ENCODE measurements at regions not wholly inside any gene's neighbourhood (a gene's known extent, or its start where the extent isn't known, plus 50 kb on each side); places are given as distances from the start of the nearest gene placed in this dataset.

- no peaks in the 10 kb centered on the region for H3K36me3 ChIP-seq (replicated peaks in 1 of 2; ENCODE audit: control insufficient read depth in 1 of 2, insufficient read depth in 2 of 2, low read length in 2 of 2)
- H3K9me3 ChIP-seq (ENCODE audit: low read length), result no peaks in the 10 kb centered on the region
- no peak overlapping the region for H3K4me3 ChIP-seq (replicated peaks in 1 of 3; ENCODE audit: insufficient read depth in 1 of 3, low read depth in 2 of 3, low read length in 3 of 3)
- in situ Hi-C loops (cut with HindIII; ENCODE audit: extremely low pct_ligation_motif_present, low pct_unique_long_range_greater_than_20kb), result no loop called here
- ChIA-PET POLR2A (no interaction called here), CTCF (ENCODE audit: low intra/inter-chr PET ratio, low total read pairs) (interaction anchor here (1.2 to 2.1 kb wide), 2 partner anchors 25 to 36 kb away, joined by 3 to 14 read pairs; no protein-coding TSS in a partner anchor)
- WGBS (ENCODE audit: low lambda C conversion rate), result 5% methylated on average over 6 of the region's 6 CpGs
- FAIRE-seq (no peak), ATAC-seq (peak; percentile 77), DNase-seq (ENCODE audit: low spot score) (peak; percentile 39)
- H3K27me3 ChIP-seq (ENCODE audit: control insufficient read depth in 1 of 2, insufficient read depth in 2 of 2, low read length in 2 of 2), result peaks cover 0 to 6% of the 10 kb centered on the region in 2 experiments; a peak in 2 of 5 replicates
- H3K79me2 ChIP-seq (ENCODE audit: insufficient read depth, low read length), result no peaks in the 10 kb centered on the region
- no peak overlapping the region for H3K27ac ChIP-seq (ENCODE audit: extremely low read length, insufficient read depth, low read length)
- H3K4me1 ChIP-seq (ENCODE audit: insufficient read depth, low read length), result no peaks in the 10 kb centered on the region
- no TSS peak for BruUV-seq (replicated peaks)
- TF ChIP-seq NR2F6 (IDR thresholded peaks at IDR 0.05), result no peak
- TF ChIP-seq NR2F6 (CRISPR knock-in tag; IDR thresholded peaks at IDR 0.05), result no peak
- no peak for TF ChIP-seq CHD4 (IDR thresholded peaks at IDR 0.05; ENCODE audit: borderline replicate concordance, low read length)
- no peak for TF ChIP-seq ZNF230 (CRISPR knock-in tag; IDR thresholded peaks at IDR 0.05)
- no peak for TF ChIP-seq ZNF557 (CRISPR knock-in tag; IDR thresholded peaks at IDR 0.05)
- TF ChIP-seq STAG1 (CRISPR knock-in tag; IDR thresholded peaks at IDR 0.05), result peak; percentile 26; the same call in 1 of the 2 replicates
- no peak for TF ChIP-seq SNAPC5 (CRISPR knock-in tag; IDR thresholded peaks at IDR 0.05; ENCODE audit: borderline replicate concordance)
- peak; percentile 41; the same call in 1 of the 2 replicates for TF ChIP-seq PATZ1 (CRISPR knock-in tag; IDR thresholded peaks at IDR 0.05)
- TF ChIP-seq NFYB (CRISPR knock-in tag; IDR thresholded peaks at IDR 0.05), result no peak
- TF ChIP-seq ZNF33A (CRISPR knock-in tag; IDR thresholded peaks at IDR 0.05; ENCODE audit: borderline replicate concordance), result no peak
- TF ChIP-seq MEF2D (CRISPR knock-in tag; IDR thresholded peaks at IDR 0.05), result no peak
- TF ChIP-seq CTCF (CRISPR knock-in tag; IDR thresholded peaks at IDR 0.05), result peak; percentile 51
- no peak overlapping the region for H3K4me2 ChIP-seq (ENCODE audit: low read depth, low read length)
- no peak overlapping the region for H2AFZ ChIP-seq (ENCODE audit: low read length)
- intact Hi-C loops (cut with micrococcal nuclease; ENCODE audit: unreplicated experiment), result no loop called here
- H4K20me1 ChIP-seq (ENCODE audit: insufficient read depth, low read length), result no peaks in the 10 kb centered on the region
- H3K9ac ChIP-seq (ENCODE audit: insufficient read depth, low read depth, low read length), result no peak overlapping the region
These were observed 448.5 kb downstream of the TMEM121 start for GRCh38 chr14:105974902-105975301.

Measured in HepG2 (cell line).